ENCODE measurements at regions not wholly inside any gene's neighbourhood (a gene's known extent, or its start where the extent isn't known, plus 50 kb on each side); places are given as distances from the start of the nearest gene placed in this dataset.
A peak's percentile ranks its signal among the peaks of the same experiment; 100 is the strongest.

DNA sequence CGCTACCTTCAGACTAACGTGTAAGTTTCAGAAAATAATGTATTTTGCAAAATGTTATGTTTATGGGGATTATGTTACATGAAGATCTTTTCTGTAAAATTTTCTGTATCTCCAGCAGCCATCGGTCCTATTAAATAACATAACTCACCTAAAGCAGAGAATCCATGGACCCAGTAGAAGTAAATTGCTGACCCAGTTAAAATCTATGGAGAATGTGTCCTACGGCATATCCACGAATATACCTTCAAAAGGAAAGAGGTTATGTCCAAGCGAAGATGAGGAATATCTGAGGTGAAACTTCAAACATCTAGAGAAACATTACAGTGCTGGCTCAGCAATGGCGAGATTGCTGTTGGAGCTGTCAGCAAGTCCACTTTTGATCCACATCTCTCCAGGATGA is 492.2 kb upstream of the ADAMTS16 start:
- no peak for TF ChIP-seq FOXP2 (optimal IDR thresholded peaks at IDR 0.05; ENCODE audit: borderline replicate concordance, extremely low read depth, extremely low read length, insufficient read depth)
- TF ChIP-seq TAF1 (IDR thresholded peaks at IDR 0.05; ENCODE audit: borderline replicate concordance, insufficient read depth, low read length), result no peak
- TF ChIP-seq POLR2AphosphoS5 (IDR thresholded peaks at IDR 0.05; ENCODE audit: low read depth, low read length), result no peak
- TF ChIP-seq SIN3A (IDR thresholded peaks at IDR 0.05; ENCODE audit: borderline replicate concordance, insufficient read depth, low read length), result no peak
- TF ChIP-seq, protein P1, sequence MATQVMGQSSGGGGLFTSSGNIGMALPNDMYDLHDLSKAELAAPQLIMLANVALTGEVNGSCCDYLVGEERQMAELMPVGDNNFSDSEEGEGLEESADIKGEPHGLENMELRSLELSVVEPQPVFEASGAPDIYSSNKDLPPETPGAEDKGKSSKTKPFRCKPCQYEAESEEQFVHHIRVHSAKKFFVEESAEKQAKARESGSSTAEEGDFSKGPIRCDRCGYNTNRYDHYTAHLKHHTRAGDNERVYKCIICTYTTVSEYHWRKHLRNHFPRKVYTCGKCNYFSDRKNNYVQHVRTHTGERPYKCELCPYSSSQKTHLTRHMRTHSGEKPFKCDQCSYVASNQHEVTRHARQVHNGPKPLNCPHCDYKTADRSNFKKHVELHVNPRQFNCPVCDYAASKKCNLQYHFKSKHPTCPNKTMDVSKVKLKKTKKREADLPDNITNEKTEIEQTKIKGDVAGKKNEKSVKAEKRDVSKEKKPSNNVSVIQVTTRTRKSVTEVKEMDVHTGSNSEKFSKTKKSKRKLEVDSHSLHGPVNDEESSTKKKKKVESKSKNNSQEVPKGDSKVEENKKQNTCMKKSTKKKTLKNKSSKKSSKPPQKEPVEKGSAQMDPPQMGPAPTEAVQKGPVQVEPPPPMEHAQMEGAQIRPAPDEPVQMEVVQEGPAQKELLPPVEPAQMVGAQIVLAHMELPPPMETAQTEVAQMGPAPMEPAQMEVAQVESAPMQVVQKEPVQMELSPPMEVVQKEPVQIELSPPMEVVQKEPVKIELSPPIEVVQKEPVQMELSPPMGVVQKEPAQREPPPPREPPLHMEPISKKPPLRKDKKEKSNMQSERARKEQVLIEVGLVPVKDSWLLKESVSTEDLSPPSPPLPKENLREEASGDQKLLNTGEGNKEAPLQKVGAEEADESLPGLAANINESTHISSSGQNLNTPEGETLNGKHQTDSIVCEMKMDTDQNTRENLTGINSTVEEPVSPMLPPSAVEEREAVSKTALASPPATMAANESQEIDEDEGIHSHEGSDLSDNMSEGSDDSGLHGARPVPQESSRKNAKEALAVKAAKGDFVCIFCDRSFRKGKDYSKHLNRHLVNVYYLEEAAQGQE (IDR thresholded peaks at IDR 0.05; ENCODE audit: insufficient read depth in 1 of 2, low read depth in 2 of 2, low read length in 2 of 2), result no peak

- no peak for TF ChIP-seq SIN3A (IDR thresholded peaks at IDR 0.05; ENCODE audit: borderline replicate concordance, insufficient read depth, low read length)
Observed at GRCh38 chr5:4651806-4652565, 488.1 kb upstream of the ADAMTS16 start.

DNA sequence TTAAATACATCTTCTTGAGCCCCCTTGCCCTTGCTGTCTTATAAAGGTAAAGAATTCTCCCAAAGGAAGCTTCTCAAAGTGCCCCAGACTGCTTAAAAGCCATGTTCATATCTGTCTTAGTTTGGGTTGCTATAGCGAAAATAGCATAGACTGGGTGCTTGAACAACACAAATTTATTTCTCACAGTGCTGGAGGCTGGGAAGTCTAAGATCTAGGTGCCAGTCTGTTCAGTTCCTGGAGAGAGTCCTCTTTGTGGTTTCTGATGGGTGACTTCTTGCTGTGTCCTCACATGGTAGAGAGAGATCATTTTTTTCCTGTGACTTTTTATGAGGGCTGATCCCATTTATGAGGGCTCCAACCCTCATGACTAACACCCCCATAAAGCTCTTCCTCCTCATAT is 486.7 kb upstream of the ADAMTS16 start:
- TF ChIP-seq SIN3A (IDR thresholded peaks at IDR 0.05; ENCODE audit: borderline replicate concordance, insufficient read depth, low read length) (no peak), TAF1 (IDR thresholded peaks at IDR 0.05; ENCODE audit: borderline replicate concordance, insufficient read depth, low read length) (no peak), POLR2AphosphoS5 (IDR thresholded peaks at IDR 0.05; ENCODE audit: low read depth, low read length) (no peak), FOXP2 (optimal IDR thresholded peaks at IDR 0.05; ENCODE audit: borderline replicate concordance, extremely low read depth, extremely low read length, insufficient read depth) (no peak)
- TF ChIP-seq, protein P1 (IDR thresholded peaks at IDR 0.05; ENCODE audit: insufficient read depth in 1 of 2, low read depth in 2 of 2, low read length in 2 of 2), result no peak

DNA sequence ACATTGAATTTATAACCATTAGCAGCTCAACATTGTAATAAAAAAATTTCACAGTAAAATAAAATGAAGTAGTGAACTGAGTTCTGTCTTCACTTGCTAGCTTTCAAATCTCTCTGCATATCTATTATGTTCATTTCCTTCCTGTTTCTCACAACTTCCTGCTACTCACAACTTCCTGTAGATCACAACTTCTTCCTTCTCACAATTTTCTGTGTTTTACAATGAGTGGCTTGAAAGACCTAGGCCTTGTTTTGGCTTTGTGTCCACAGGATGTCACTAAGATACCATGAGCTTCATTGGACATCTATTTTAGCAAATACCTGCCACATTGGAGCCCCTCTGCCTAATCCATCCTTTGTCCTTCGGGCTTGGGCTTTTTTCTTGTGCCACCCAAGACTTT is 480.3 kb upstream of the ADAMTS16 start:
- TF ChIP-seq SIN3A (IDR thresholded peaks at IDR 0.05; ENCODE audit: borderline replicate concordance, insufficient read depth, low read length), result no peak
- no peak for TF ChIP-seq TAF1 (IDR thresholded peaks at IDR 0.05; ENCODE audit: borderline replicate concordance, insufficient read depth, low read length)
- no peak for TF ChIP-seq POLR2AphosphoS5 (IDR thresholded peaks at IDR 0.05; ENCODE audit: low read depth, low read length)
- TF ChIP-seq, protein P1 (IDR thresholded peaks at IDR 0.05; ENCODE audit: insufficient read depth in 1 of 2, low read depth in 2 of 2, low read length in 2 of 2), result no peak
- no peak for TF ChIP-seq FOXP2 (optimal IDR thresholded peaks at IDR 0.05; ENCODE audit: borderline replicate concordance, extremely low read depth, extremely low read length, insufficient read depth)

DNA sequence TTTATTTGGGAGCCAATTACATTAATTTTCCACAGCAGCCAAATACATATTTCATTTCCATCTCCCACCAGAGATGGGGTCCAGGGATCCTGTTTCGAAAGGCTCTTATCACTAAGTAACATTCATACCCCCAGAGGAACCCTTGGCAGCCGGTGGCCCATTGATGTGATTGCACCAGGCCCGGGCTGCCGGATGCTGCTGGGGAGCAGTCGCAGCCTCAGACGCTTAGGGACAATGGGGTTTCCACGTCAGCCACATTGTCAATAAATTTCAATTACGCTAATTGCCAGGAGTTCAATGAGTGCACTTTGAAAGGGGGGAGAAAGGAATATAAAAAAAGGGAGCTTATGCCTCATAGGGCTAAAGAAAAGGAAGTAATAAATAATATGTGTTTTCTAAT is 478.8 kb upstream of the ADAMTS16 start:
- TF ChIP-seq FOXP2 (optimal IDR thresholded peaks at IDR 0.05; ENCODE audit: borderline replicate concordance, extremely low read depth, extremely low read length, insufficient read depth) (peak; percentile 71), SIN3A (IDR thresholded peaks at IDR 0.05; ENCODE audit: borderline replicate concordance, insufficient read depth, low read length) (no peak), TAF1 (IDR thresholded peaks at IDR 0.05; ENCODE audit: borderline replicate concordance, insufficient read depth, low read length) (0 out of 2 replicates have a peak, but pooled peaks have one; percentile 16)

- TF ChIP-seq, protein P1 (IDR thresholded peaks at IDR 0.05; ENCODE audit: insufficient read depth in 1 of 2, low read depth in 2 of 2, low read length in 2 of 2), result no peak
- TF ChIP-seq SIN3A (IDR thresholded peaks at IDR 0.05; ENCODE audit: borderline replicate concordance, insufficient read depth, low read length), result no peak
- no peak for TF ChIP-seq FOXP2 (optimal IDR thresholded peaks at IDR 0.05; ENCODE audit: borderline replicate concordance, extremely low read depth, extremely low read length, insufficient read depth)
- no peak; the same call in 1 of the 2 replicates for TF ChIP-seq POLR2AphosphoS5 (IDR thresholded peaks at IDR 0.05; ENCODE audit: low read depth, low read length)
- TF ChIP-seq TAF1 (IDR thresholded peaks at IDR 0.05; ENCODE audit: borderline replicate concordance, insufficient read depth, low read length), result no peak
Observed at GRCh38 chr5:4661836-4662235, 478.3 kb upstream of the ADAMTS16 start.

Data from PFSK-1 (cell line).